ENCODE measurements at regions not wholly inside any gene's neighbourhood (a gene's known extent, or its start where the extent isn't known, plus 50 kb on each side); places are given as distances from the start of the nearest gene placed in this dataset.

- H3K36me3 ChIP-seq: no peaks in the 10 kb centered on the region
- H3K27me3 ChIP-seq: no peaks in the 10 kb centered on the region
- intact Hi-C loops (cut with DNase I): no loop called here
- no peaks in the 10 kb centered on the region for H3K4me1 ChIP-seq
- DNase-seq (ENCODE audit: extremely low spot score in 2 of 2): no peak
- no peak overlapping the region for H3K27ac ChIP-seq
- H3K9me3 ChIP-seq: no peaks in the 10 kb centered on the region
- no peak for TF ChIP-seq POLR2A (IDR thresholded peaks at IDR 0.05)
- no peak for TF ChIP-seq POLR2AphosphoS5 (IDR thresholded peaks at IDR 0.05; ENCODE audit: insufficient read depth in 1 of 2, low read depth in 1 of 2)
- no peak for TF ChIP-seq CTCF (IDR thresholded peaks at IDR 0.05)
- H3K4me3 ChIP-seq: no peak overlapping the region
Measured at GRCh38 chr6:44646355-44646754, 258.8 kb downstream of the CDC5L start.

GRCh38 chr6:44649365-44650025, 262.0 kb downstream of the CDC5L start:
- H3K27ac ChIP-seq: no peak overlapping the region

GRCh38 chr6:44650495-44650894, 263.0 kb downstream of the CDC5L start:
- no peaks in the 10 kb centered on the region for H3K4me1 ChIP-seq
- intact Hi-C loops (cut with DNase I): loop anchor here (10.0 kb wide), 3 partner anchors 156 to 1274 kb away; no protein-coding TSS in a partner anchor
- no peak for DNase-seq (ENCODE audit: extremely low spot score in 2 of 2)

More at GRCh38 chr6:44649365-44650025, 262.0 kb downstream of the CDC5L start:
- Histone ChIP-seq H3K9me3 (no peaks in the 10 kb centered on the region), H3K4me3 (no peak overlapping the region), H3K27me3 (no peaks in the 10 kb centered on the region), H3K36me3 (no peaks in the 10 kb centered on the region), H3K4me1 (no peaks in the 10 kb centered on the region)
- no peak for DNase-seq (ENCODE audit: extremely low spot score in 2 of 2)
- intact Hi-C loops (cut with DNase I): loop anchor here (10.0 kb wide), 3 partner anchors 155 to 1275 kb away; no protein-coding TSS in a partner anchor
- no peak for TF ChIP-seq POLR2AphosphoS5 (IDR thresholded peaks at IDR 0.05; ENCODE audit: insufficient read depth in 1 of 2, low read depth in 1 of 2)
- no peak for TF ChIP-seq POLR2A (IDR thresholded peaks at IDR 0.05)
- TF ChIP-seq CTCF (IDR thresholded peaks at IDR 0.05): no peak

GRCh38 chr6:44650947-44651346, 263.4 kb downstream of the CDC5L start:
- intact Hi-C loops (cut with DNase I): loop anchor here (10.0 kb wide), 3 partner anchors 156 to 1274 kb away; no protein-coding TSS in a partner anchor
- Histone ChIP-seq H3K36me3 (no peaks in the 10 kb centered on the region), H3K27ac (no peak overlapping the region), H3K27me3 (no peaks in the 10 kb centered on the region), H3K9me3 (no peaks in the 10 kb centered on the region), H3K4me1 (no peaks in the 10 kb centered on the region), H3K4me3 (no peak overlapping the region)
- no peak for DNase-seq (ENCODE audit: extremely low spot score in 2 of 2)
- TF ChIP-seq POLR2A (IDR thresholded peaks at IDR 0.05) (no peak), POLR2AphosphoS5 (IDR thresholded peaks at IDR 0.05; ENCODE audit: insufficient read depth in 1 of 2, low read depth in 1 of 2) (no peak), CTCF (IDR thresholded peaks at IDR 0.05) (no peak)

More at GRCh38 chr6:44650495-44650894, 263.0 kb downstream of the CDC5L start:
- H3K4me3 ChIP-seq: no peak overlapping the region
- no peak overlapping the region for H3K27ac ChIP-seq
- no peaks in the 10 kb centered on the region for H3K36me3 ChIP-seq
- H3K9me3 ChIP-seq: no peaks in the 10 kb centered on the region
- TF ChIP-seq CTCF (IDR thresholded peaks at IDR 0.05): no peak
- TF ChIP-seq POLR2A (IDR thresholded peaks at IDR 0.05): no peak
- TF ChIP-seq POLR2AphosphoS5 (IDR thresholded peaks at IDR 0.05; ENCODE audit: insufficient read depth in 1 of 2, low read depth in 1 of 2): no peak
- H3K27me3 ChIP-seq: no peaks in the 10 kb centered on the region

- Histone ChIP-seq H3K9me3 (no peaks in the 10 kb centered on the region), H3K27ac (no peak overlapping the region), H3K27me3 (no peaks in the 10 kb centered on the region), H3K36me3 (no peaks in the 10 kb centered on the region), H3K4me3 (no peak overlapping the region), H3K4me1 (no peaks in the 10 kb centered on the region)
- TF ChIP-seq POLR2A (IDR thresholded peaks at IDR 0.05) (no peak), POLR2AphosphoS5 (IDR thresholded peaks at IDR 0.05; ENCODE audit: insufficient read depth in 1 of 2, low read depth in 1 of 2) (no peak), CTCF (IDR thresholded peaks at IDR 0.05) (no peak)
- no peak for DNase-seq (ENCODE audit: extremely low spot score in 2 of 2)
- intact Hi-C loops (cut with DNase I): loop anchor here (10.0 kb wide), 3 partner anchors 157 to 1273 kb away; no protein-coding TSS in a partner anchor
Measured at GRCh38 chr6:44651604-44652003, 264.1 kb downstream of the CDC5L start.

Measured in vagina (tissue), 2 donors.